GM23248 (cell line): ENCODE measurements at regions not wholly inside any gene's neighbourhood (a gene's known extent, or its start where the extent isn't known, plus 50 kb on each side); places are given as distances from the start of the nearest gene placed in this dataset.

Experiments used
- EZH2 ChIP-seq: fragments of 200-600 bp; sonication (generic); IDR thresholded peaks from 2 replicates; pipeline ENCODE4 v1.6.1; 2018; ENCODE audit warnings: antibody characterized with exemption, mild to moderate bottlenecking; ENCODE audit not compliant: insufficient read depth, poor library complexity, severe bottlenecking
- EZH2phosphoT487 ChIP-seq: fragments of 200-600 bp; sonication (generic); IDR thresholded peaks from 2 replicates; pipeline ENCODE4 v1.6.1; 2018; ENCODE audit warnings: antibody characterized with exemption, moderate library complexity, mild to moderate bottlenecking, low read depth; ENCODE audit not compliant: insufficient read depth

GRCh38 chr18:56505293-56505692, 133.1 kb downstream of the TXNL1 start:
- TF ChIP-seq EZH2 (no peak), EZH2phosphoT487 (no peak)
